GM12873 (cell line): ENCODE measurements at regions not wholly inside any gene's neighbourhood (a gene's known extent, or its start where the extent isn't known, plus 50 kb on each side); places are given as distances from the start of the nearest gene placed in this dataset.

Source experiments
- CTCF ChIP-seq: IDR thresholded peaks from 2 replicates; pipeline ENCODE4 v1.5.1; 2012; ENCODE audit warnings: low read depth, mild to moderate bottlenecking, moderate library complexity, low read length, control low read depth; ENCODE audit not compliant: insufficient read depth; ENCODE audit errors: missing control alignments

- TF ChIP-seq CTCF: no peak
Observed at GRCh38 chr3:102356506-102356905, 78.3 kb upstream of the ZPLD1 start.

- TF ChIP-seq CTCF: no peak
Observed at GRCh38 chr3:102360183-102360860, 74.5 kb upstream of the ZPLD1 start.

- TF ChIP-seq CTCF: no peak
Observed at GRCh38 chr3:102361101-102361500, 73.7 kb upstream of the ZPLD1 start.

- TF ChIP-seq CTCF: no peak
Observed at GRCh38 chr3:102374863-102375634, 59.8 kb upstream of the ZPLD1 start.

GRCh38 chr3:102378216-102378615 lies 56.6 kb upstream of the ZPLD1 start:
- no peak for TF ChIP-seq CTCF
